Mesendoderm (in vitro differentiated cells): ENCODE measurements at regions not wholly inside any gene's neighbourhood (a gene's known extent, or its start where the extent isn't known, plus 50 kb on each side); places are given as distances from the start of the nearest gene placed in this dataset.

Experiments used
- DNase-seq: peaks from one replicate; pipeline ENCODE4 v3.0.0; 2013
- H2AK5ac ChIP-seq: 2 replicates; pipeline ENCODE4 v1.6.1; 2013; ENCODE audit warnings: low read length, inconsistent platforms
- H2BK120ac ChIP-seq: 2 replicates; pipeline ENCODE4 v1.6.1; 2013; ENCODE audit warnings: low read depth, mild to moderate bottlenecking, low read length, moderate library complexity, mixed read lengths
- H2BK15ac ChIP-seq: replicated peaks from 2 replicates; pipeline ENCODE4 v1.6.1; 2013; ENCODE audit warnings: low read depth, mild to moderate bottlenecking, moderate library complexity
- H2BK5ac ChIP-seq: 2 replicates; pipeline ENCODE4 v1.6.1; 2013; ENCODE audit warnings: low read length, inconsistent platforms
- H3K18ac ChIP-seq: 2 replicates; pipeline ENCODE4 v1.6.1; 2013; ENCODE audit warnings: mild to moderate bottlenecking, low read length, mixed read lengths
- H3K23ac ChIP-seq: one replicate; pipeline ENCODE4 v1.6.1; 2013; ENCODE audit warnings: low read length
- H3K27ac ChIP-seq: 2 replicates; pipeline ENCODE4 v1.5.1; 2013; ENCODE audit warnings: low read depth, mild to moderate bottlenecking, inconsistent platforms, low read length, moderate library complexity
- H3K27me3 ChIP-seq: 2 replicates; pipeline ENCODE4 v1.6.1; 2013; ENCODE audit warnings: low read length, control low read depth, mild to moderate bottlenecking, inconsistent platforms; ENCODE audit not compliant: insufficient read depth, poor library complexity
- H3K36me3 ChIP-seq: 2 replicates; pipeline ENCODE4 v1.6.1; 2013; ENCODE audit warnings: low read length, inconsistent platforms; ENCODE audit not compliant: control insufficient read depth, insufficient read depth
- H3K4ac ChIP-seq: one replicate; pipeline ENCODE4 v1.6.1; 2013; ENCODE audit warnings: low read depth, mild to moderate bottlenecking, low read length, moderate library complexity
- H3K4me1 ChIP-seq: 2 replicates; pipeline ENCODE4 v1.6.1; 2013; ENCODE audit warnings: low read depth, low read length, inconsistent platforms; ENCODE audit not compliant: control insufficient read depth
- H3K4me2 ChIP-seq: 2 replicates; pipeline ENCODE4 v1.6.1; 2013; ENCODE audit warnings: low read length
- H3K4me3 ChIP-seq: 2 replicates; pipeline ENCODE4 v1.5.1; 2013; ENCODE audit warnings: mild to moderate bottlenecking, low read length
- H3K56ac ChIP-seq: one replicate; pipeline ENCODE4 v1.6.1; 2013; ENCODE audit warnings: low read length
- H3K79me1 ChIP-seq: 2 replicates; pipeline ENCODE4 v1.6.1; 2013; ENCODE audit warnings: low read length, inconsistent platforms
- H3K79me2 ChIP-seq: 2 replicates; pipeline ENCODE4 v1.6.1; 2013; ENCODE audit warnings: mild to moderate bottlenecking, low read length; ENCODE audit not compliant: control insufficient read depth, insufficient read depth
- H3K9ac ChIP-seq: 2 replicates; pipeline ENCODE4 v1.6.1; 2013; ENCODE audit warnings: low read length, inconsistent platforms
- H4K5ac ChIP-seq: one replicate; pipeline ENCODE4 v1.6.1; 2013; ENCODE audit warnings: low read length
- H4K8ac ChIP-seq: one replicate; pipeline ENCODE4 v1.6.1; 2013; ENCODE audit warnings: low read depth, mild to moderate bottlenecking, control low read depth, low read length, moderate library complexity
- WGBS: extraction: QIAGEN DNeasy Blood & Tissue Kit; methylation state at CpG from one replicate; pipeline ENCODE4 v1.1.7; 2013; ENCODE audit warnings: low lambda C conversion rate, missing lambda C conversion rate; ENCODE audit not compliant: insufficient coverage; ENCODE audit errors: extremely low coverage; 5-methylcytosine and 5-hydroxymethylcytosine counted together

DNA sequence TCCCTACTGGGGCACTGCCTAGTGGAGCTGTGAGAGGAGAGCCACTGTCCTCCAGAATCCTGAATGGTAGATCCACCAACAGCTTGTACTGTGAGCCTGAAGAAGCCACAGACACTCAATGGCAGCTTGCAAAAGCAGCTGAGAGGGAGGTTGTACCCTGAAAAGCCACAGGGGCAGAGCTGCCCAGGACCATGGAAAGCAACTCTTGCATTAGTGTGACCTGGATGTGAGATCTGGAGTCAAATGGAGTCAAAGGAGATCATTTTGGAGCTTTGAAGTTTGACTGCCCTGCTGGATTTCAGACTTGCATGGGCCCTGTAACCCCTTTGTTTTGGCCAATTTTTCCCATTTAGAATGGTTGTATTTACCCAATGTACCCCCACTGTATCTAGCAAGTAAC, 871.4 kb upstream of the PRMT6 start:
- Histone ChIP-seq H4K8ac (no peak overlapping the region), H3K4ac (no peak overlapping the region), H2BK5ac (no peak overlapping the region), H2BK15ac (no peak overlapping the region), H3K4me2 (no peak overlapping the region), H3K36me3 (no peaks in the 10 kb centered on the region), H2AK5ac (no peak overlapping the region), H3K4me1 (no peaks in the 10 kb centered on the region), H3K23ac (no peak overlapping the region), H3K4me3 (no peak overlapping the region), H3K79me2 (no peaks in the 10 kb centered on the region), H3K9ac (no peak overlapping the region), H3K56ac (no peak overlapping the region), H3K27ac (no peak overlapping the region), H4K5ac (no peak overlapping the region), H3K79me1 (no peaks in the 10 kb centered on the region), H2BK120ac (no peak overlapping the region), H3K27me3 (no peaks in the 10 kb centered on the region), H3K18ac (no peak overlapping the region)
- DNase-seq, result no peak

DNA sequence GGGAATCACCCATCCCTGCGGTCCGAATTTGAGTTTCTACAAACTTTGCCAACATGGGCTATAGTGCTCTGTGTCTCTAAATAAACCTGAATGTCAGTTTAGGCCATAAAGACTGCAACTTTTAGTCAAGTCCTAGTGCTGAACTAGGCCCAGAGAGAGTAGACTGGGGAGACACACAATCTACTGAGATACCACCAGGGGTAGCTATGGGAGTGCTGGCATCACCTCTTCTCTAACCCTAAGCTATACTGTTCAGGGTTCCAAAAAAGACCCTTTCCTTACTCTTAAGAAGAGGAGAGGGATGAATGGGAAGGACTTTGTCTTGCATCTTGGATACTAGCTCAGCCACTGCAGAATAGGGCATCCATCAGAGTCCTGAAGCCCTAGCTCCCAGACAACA, 866.7 kb upstream of the PRMT6 start:
- Histone ChIP-seq H3K79me1 (no peaks in the 10 kb centered on the region), H4K8ac (no peak overlapping the region), H3K9ac (no peak overlapping the region), H4K5ac (no peak overlapping the region), H3K36me3 (no peaks in the 10 kb centered on the region), H2AK5ac (no peak overlapping the region), H2BK120ac (no peak overlapping the region), H3K4me3 (no peak overlapping the region), H3K79me2 (no peaks in the 10 kb centered on the region), H2BK5ac (no peak overlapping the region), H2BK15ac (no peak overlapping the region), H3K27ac (no peak overlapping the region), H3K56ac (no peak overlapping the region), H3K4ac (no peak overlapping the region), H3K23ac (no peak overlapping the region), H3K27me3 (no peaks in the 10 kb centered on the region), H3K4me1 (no peaks in the 10 kb centered on the region), H3K4me2 (no peak overlapping the region), H3K18ac (no peak overlapping the region)
- DNase-seq, result peak; percentile 15
- WGBS, result no CpG with 5 or more reads among the region's 2 CpGs

DNA sequence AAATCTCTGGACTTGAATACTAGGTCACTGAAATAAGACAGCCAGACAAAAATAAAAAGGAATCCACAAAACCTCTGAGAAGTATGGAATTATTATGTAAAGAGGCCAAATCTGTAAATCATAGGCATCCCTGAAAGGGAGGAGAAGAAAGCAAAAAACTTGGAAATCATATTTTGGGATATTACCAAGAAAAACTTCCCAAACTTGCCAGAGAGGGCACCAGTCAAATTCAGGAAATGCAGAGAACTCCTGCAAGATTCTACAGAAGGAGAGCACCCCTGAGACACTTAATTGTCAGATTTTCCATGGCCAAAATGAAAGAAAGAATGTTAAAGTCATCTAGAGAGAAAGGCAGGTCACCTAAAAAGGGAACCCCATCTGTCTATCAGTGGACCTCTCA, 862.3 kb upstream of the PRMT6 start:
- H3K4me3 ChIP-seq, result no peak overlapping the region
- no peaks in the 10 kb centered on the region for H3K36me3 ChIP-seq
- no peak overlapping the region for H4K5ac ChIP-seq
- H2AK5ac ChIP-seq, result no peak overlapping the region
- no peaks in the 10 kb centered on the region for H3K27me3 ChIP-seq
- H3K4ac ChIP-seq, result no peak overlapping the region
- H3K56ac ChIP-seq, result no peak overlapping the region
- no peak overlapping the region for H3K9ac ChIP-seq
- H3K79me1 ChIP-seq, result no peaks in the 10 kb centered on the region
- H3K4me1 ChIP-seq, result no peaks in the 10 kb centered on the region
- H2BK120ac ChIP-seq, result no peak overlapping the region
- H3K23ac ChIP-seq, result no peak overlapping the region
- no peak overlapping the region for H2BK5ac ChIP-seq
- no peak for DNase-seq
- H3K4me2 ChIP-seq, result no peak overlapping the region
- no peak overlapping the region for H3K18ac ChIP-seq
- no peak overlapping the region for H4K8ac ChIP-seq
- no peak overlapping the region for H2BK15ac ChIP-seq
- H3K27ac ChIP-seq, result no peak overlapping the region
- no peaks in the 10 kb centered on the region for H3K79me2 ChIP-seq

DNA sequence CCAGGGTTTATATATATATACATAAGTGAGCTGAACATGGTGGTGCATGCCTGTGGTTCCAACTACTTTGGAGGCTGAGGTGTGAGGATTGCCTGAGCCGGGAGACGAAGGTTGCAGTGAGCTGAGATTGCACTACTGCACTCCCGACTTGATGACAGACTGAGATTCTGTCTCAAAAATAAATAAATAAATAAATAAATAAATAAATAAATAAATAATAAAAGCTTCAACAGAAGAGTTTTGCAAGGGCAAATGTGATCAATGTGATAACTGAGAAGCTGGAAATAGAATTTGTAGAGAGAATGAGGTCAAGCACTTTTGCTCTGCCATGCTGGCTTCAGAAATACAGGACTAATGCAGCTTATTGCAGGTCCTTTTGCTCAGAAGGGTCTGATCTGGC, 855.8 kb upstream of the PRMT6 start:
- no peak overlapping the region for H2BK5ac ChIP-seq
- H3K4me1 ChIP-seq, result no peaks in the 10 kb centered on the region
- no peak overlapping the region for H4K8ac ChIP-seq
- H3K4me2 ChIP-seq, result no peak overlapping the region
- no peak overlapping the region for H2AK5ac ChIP-seq
- no peak overlapping the region for H3K18ac ChIP-seq
- no CpG with 5 or more reads among the region's 3 CpGs for WGBS
- no peak for DNase-seq
- H2BK120ac ChIP-seq, result no peak overlapping the region
- H3K79me1 ChIP-seq, result no peaks in the 10 kb centered on the region
- no peak overlapping the region for H3K56ac ChIP-seq
- H3K4ac ChIP-seq, result no peak overlapping the region
- no peaks in the 10 kb centered on the region for H3K36me3 ChIP-seq
- H3K4me3 ChIP-seq, result no peak overlapping the region
- H2BK15ac ChIP-seq, result no peak overlapping the region
- no peak overlapping the region for H4K5ac ChIP-seq
- H3K79me2 ChIP-seq, result no peaks in the 10 kb centered on the region
- H3K27ac ChIP-seq, result no peak overlapping the region
- H3K27me3 ChIP-seq, result no peaks in the 10 kb centered on the region
- no peak overlapping the region for H3K9ac ChIP-seq
- H3K23ac ChIP-seq, result no peak overlapping the region

DNA sequence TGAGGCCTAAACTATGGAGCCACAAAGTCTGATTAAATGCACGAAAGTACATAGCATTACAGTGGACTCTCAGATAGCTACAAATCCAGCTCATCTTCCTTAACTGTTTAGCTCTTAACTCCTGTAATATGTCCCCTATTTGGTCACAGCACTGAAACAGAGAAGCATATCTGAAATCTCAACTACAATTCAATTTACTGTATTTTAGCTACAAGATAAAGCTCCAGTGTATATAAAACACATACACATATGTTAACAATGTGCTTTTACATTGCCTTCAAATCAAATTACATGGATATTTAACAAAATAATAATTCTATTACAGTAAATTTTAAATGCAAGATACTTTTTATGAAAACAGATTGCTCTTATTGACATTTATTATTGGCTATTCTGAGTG, 849.3 kb upstream of the PRMT6 start:
- Histone ChIP-seq H3K79me2 (no peaks in the 10 kb centered on the region), H3K18ac (no peak overlapping the region), H4K8ac (no peak overlapping the region), H3K4me1 (no peaks in the 10 kb centered on the region), H2AK5ac (no peak overlapping the region), H3K23ac (no peak overlapping the region), H3K79me1 (no peaks in the 10 kb centered on the region), H3K27ac (no peak overlapping the region), H3K56ac (no peak overlapping the region), H3K4me2 (no peak overlapping the region), H3K27me3 (peaks cover 2% of the 10 kb centered on the region), H2BK15ac (no peak overlapping the region), H3K4me3 (no peak overlapping the region), H3K4ac (no peak overlapping the region), H3K36me3 (no peaks in the 10 kb centered on the region), H4K5ac (no peak overlapping the region), H2BK120ac (no peak overlapping the region), H3K9ac (no peak overlapping the region), H2BK5ac (no peak overlapping the region)
- WGBS, result no CpG with 5 or more reads among the region's 1 CpG
- DNase-seq, result no peak

DNA sequence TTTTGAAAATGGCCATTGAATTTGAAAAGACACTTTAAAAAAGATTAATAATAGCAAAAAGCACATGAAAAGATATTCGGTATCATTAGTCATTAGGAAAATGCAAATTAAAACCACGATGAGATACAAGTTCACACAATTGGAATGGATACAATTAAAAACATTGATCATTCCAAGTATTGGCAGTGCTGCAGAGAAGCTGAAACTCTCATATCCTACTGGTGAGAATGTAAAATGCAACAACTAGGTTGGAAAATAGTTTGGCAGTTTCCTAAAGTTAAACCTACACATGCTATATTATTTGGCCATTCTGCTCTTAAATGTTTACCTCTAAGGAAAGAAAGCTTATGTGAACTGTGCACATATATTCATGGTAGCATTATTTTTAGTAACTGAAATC, 838.7 kb upstream of the PRMT6 start:
- Histone ChIP-seq H3K4me2 (no peak overlapping the region), H2BK120ac (no peak overlapping the region), H4K8ac (no peak overlapping the region), H3K9ac (no peak overlapping the region), H3K4ac (no peak overlapping the region), H3K23ac (no peak overlapping the region), H3K4me1 (no peaks in the 10 kb centered on the region), H3K27ac (no peak overlapping the region), H4K5ac (no peak overlapping the region), H3K4me3 (no peak overlapping the region), H3K36me3 (no peaks in the 10 kb centered on the region), H3K18ac (no peak overlapping the region), H3K79me2 (no peaks in the 10 kb centered on the region), H3K56ac (no peak overlapping the region), H2BK5ac (no peak overlapping the region), H2AK5ac (no peak overlapping the region), H3K79me1 (no peaks in the 10 kb centered on the region), H3K27me3 (no peaks in the 10 kb centered on the region), H2BK15ac (no peak overlapping the region)
- DNase-seq, result no peak
- no CpG with 5 or more reads among the region's 2 CpGs for WGBS
